ENCODE measurements at regions not wholly inside any gene's neighbourhood (a gene's known extent, or its start where the extent isn't known, plus 50 kb on each side); places are given as distances from the start of the nearest gene placed in this dataset.

GRCh38 chr4:126385954-126386353 lies 1071.2 kb downstream of the FAT4 start:
- no peak for DNase-seq
- Histone ChIP-seq H3K4me2 (ENCODE audit: low read depth, low read length) (no peak overlapping the region), H3K4me3 (ENCODE audit: low read length) (no peak overlapping the region), H2AFZ (ENCODE audit: low read length) (no peak overlapping the region), H3K27me3 (replicated peaks; ENCODE audit: insufficient read depth, low read length) (no peaks in the 10 kb centered on the region), H3K79me2 (ENCODE audit: low read length) (no peaks in the 10 kb centered on the region), H3K36me3 (replicated peaks; ENCODE audit: insufficient read depth, low read length) (no peaks in the 10 kb centered on the region), H4K20me1 (ENCODE audit: insufficient read depth, low read length) (no peaks in the 10 kb centered on the region), H3F3A (ENCODE audit: insufficient read depth, low read length) (no peaks in the 10 kb centered on the region), H3K9me2 (replicated peaks; ENCODE audit: insufficient read depth, low read length) (no peaks in the 10 kb centered on the region), H3K9ac (ENCODE audit: low read length) (no peak overlapping the region), H3K9me3 (replicated peaks; ENCODE audit: insufficient read depth, low read length) (no peaks in the 10 kb centered on the region), H3K27ac (ENCODE audit: low read length) (no peak overlapping the region), H3K4me1 (ENCODE audit: low read length) (no peaks in the 10 kb centered on the region)
- TF ChIP-seq CTCF (IDR thresholded peaks at IDR 0.05; ENCODE audit: low read length): no peak
- no peak for TF ChIP-seq EZH2 (optimal IDR thresholded peaks at IDR 0.05; ENCODE audit: low read depth, low read length)

- H2AFZ ChIP-seq (ENCODE audit: low read length): no peak overlapping the region
- H3K9me3 ChIP-seq (replicated peaks; ENCODE audit: insufficient read depth, low read length): no peaks in the 10 kb centered on the region
- no peaks in the 10 kb centered on the region for H3F3A ChIP-seq (ENCODE audit: insufficient read depth, low read length)
- no peaks in the 10 kb centered on the region for H3K9me2 ChIP-seq (replicated peaks; ENCODE audit: insufficient read depth, low read length)
- H4K20me1 ChIP-seq (ENCODE audit: insufficient read depth, low read length): no peaks in the 10 kb centered on the region
- no peak overlapping the region for H3K4me3 ChIP-seq (ENCODE audit: low read length)
- DNase-seq: no peak
- no peak overlapping the region for H3K9ac ChIP-seq (ENCODE audit: low read length)
- H3K4me1 ChIP-seq (ENCODE audit: low read length): no peaks in the 10 kb centered on the region
- no peaks in the 10 kb centered on the region for H3K27me3 ChIP-seq (replicated peaks; ENCODE audit: insufficient read depth, low read length)
- H3K79me2 ChIP-seq (ENCODE audit: low read length): no peaks in the 10 kb centered on the region
- H3K27ac ChIP-seq (ENCODE audit: low read length): no peak overlapping the region
- H3K36me3 ChIP-seq (replicated peaks; ENCODE audit: insufficient read depth, low read length): no peaks in the 10 kb centered on the region
- H3K4me2 ChIP-seq (ENCODE audit: low read depth, low read length): no peak overlapping the region
- no peak for TF ChIP-seq EZH2phosphoT487 (IDR thresholded peaks at IDR 0.05; ENCODE audit: low read length)
- no peak for TF ChIP-seq CTCF (IDR thresholded peaks at IDR 0.05; ENCODE audit: low read length)
- TF ChIP-seq EZH2 (optimal IDR thresholded peaks at IDR 0.05; ENCODE audit: low read depth, low read length): no peak
Observed at GRCh38 chr4:126386512-126386911, 1071.8 kb downstream of the FAT4 start.

- H3K27me3 ChIP-seq (replicated peaks; ENCODE audit: insufficient read depth, low read length): no peaks in the 10 kb centered on the region
- no peaks in the 10 kb centered on the region for H4K20me1 ChIP-seq (ENCODE audit: insufficient read depth, low read length)
- H3K79me2 ChIP-seq (ENCODE audit: low read length): no peaks in the 10 kb centered on the region
- H3K9me2 ChIP-seq (replicated peaks; ENCODE audit: insufficient read depth, low read length): no peaks in the 10 kb centered on the region
- H3K9me3 ChIP-seq (replicated peaks; ENCODE audit: insufficient read depth, low read length): no peaks in the 10 kb centered on the region
- no peak overlapping the region for H3K9ac ChIP-seq (ENCODE audit: low read length)
- H3K4me1 ChIP-seq (ENCODE audit: low read length): no peaks in the 10 kb centered on the region
- no peaks in the 10 kb centered on the region for H3F3A ChIP-seq (ENCODE audit: insufficient read depth, low read length)
- no peak overlapping the region for H3K27ac ChIP-seq (ENCODE audit: low read length)
- no peak for TF ChIP-seq CTCF (IDR thresholded peaks at IDR 0.05; ENCODE audit: low read length)
- no peak for TF ChIP-seq EZH2phosphoT487 (IDR thresholded peaks at IDR 0.05; ENCODE audit: low read length)
- TF ChIP-seq EZH2 (optimal IDR thresholded peaks at IDR 0.05; ENCODE audit: low read depth, low read length): no peak
- H3K4me2 ChIP-seq (ENCODE audit: low read depth, low read length): no peak overlapping the region
- H3K36me3 ChIP-seq (replicated peaks; ENCODE audit: insufficient read depth, low read length): no peaks in the 10 kb centered on the region
- H3K4me3 ChIP-seq (ENCODE audit: low read length): no peak overlapping the region
- no peak for DNase-seq
- H2AFZ ChIP-seq (ENCODE audit: low read length): no peak overlapping the region
Observed at GRCh38 chr4:126395664-126396063, 1080.9 kb downstream of the FAT4 start.
